HEK293 (cell line): ENCODE measurements at regions not wholly inside any gene's neighbourhood (a gene's known extent, or its start where the extent isn't known, plus 50 kb on each side); places are given as distances from the start of the nearest gene placed in this dataset.
"Not testable (repeated sequence)": the region's sequence is repeated elsewhere in the genome, so short reads cannot be mapped to it uniquely, and the experiment has no call there.

ENCODE experiments used
- CTCF ChIA-PET: fragments of 350-600 bp; formaldehyde crosslinking; extraction: SDS; loops from one replicate; lab custom pipeline; 2021; ENCODE audit warnings: antibody characterized with exemption; lab: Yijun Ruan, JAX
- POLR2A ChIA-PET: fragments of 300-600 bp; formaldehyde crosslinking; extraction: SDS; loops from one replicate; lab custom pipeline; 2020; ENCODE audit warnings: antibody characterized with exemption, inconsistent platforms; lab: Yijun Ruan, JAX
- H3K27ac ChIP-seq: fragments of 200-500 bp; sonication (Bioruptor generic); 2 replicates; pipeline ENCODE4 v1.5.1; 2014; ENCODE audit warnings: low read depth, low read length, control low read depth, inconsistent platforms; ENCODE audit errors: extremely low read depth
- H3K36me3 ChIP-seq, 2 experiments: fragments of 200-500 bp in 1 of 2; sonication (Bioruptor generic) in 1 of 2; 1 replicate in 1 of 2; 2 replicates in 1 of 2; pipeline ENCODE4 v1.5.1; 2014 to 2017; ENCODE audit warnings: inconsistent platforms in 2 of 2, low read length in 2 of 2; ENCODE audit not compliant: control insufficient read depth in 2 of 2, insufficient read depth in 1 of 2
- H3K4me1 ChIP-seq: fragments of 200-500 bp; sonication (Bioruptor generic); 2 replicates; pipeline ENCODE4 v1.5.1; 2014; ENCODE audit warnings: mild to moderate bottlenecking, low read length, inconsistent platforms; ENCODE audit not compliant: control insufficient read depth, insufficient read depth
- H3K4me3 ChIP-seq: 2 replicates; pipeline ENCODE4 v1.5.1; 2011; ENCODE audit warnings: low read depth, mild to moderate bottlenecking, control low read depth, low read length, moderate library complexity
- H3K9me3 ChIP-seq: fragments of 200-500 bp; sonication (Bioruptor generic); 2 replicates; pipeline ENCODE4 v1.5.1; 2014; ENCODE audit warnings: low read depth, low read length, inconsistent platforms; ENCODE audit not compliant: control insufficient read depth, insufficient read depth
- KLF17 ChIP-seq: fragments of 450-650 bp; formaldehyde crosslinking; IDR thresholded peaks from 2 replicates; pipeline ENCODE4 v1.5.1; 2016; ENCODE audit warnings: missing biosample characterization, missing genetic modification characterization
- ZIC2 ChIP-seq: fragments of 450-650 bp; formaldehyde crosslinking; IDR thresholded peaks from 2 replicates; pipeline ENCODE4 v1.5.1; 2016; ENCODE audit warnings: missing biosample characterization, missing genetic modification characterization
- ZNF449 ChIP-seq: fragments of 450-650 bp; formaldehyde crosslinking; IDR thresholded peaks from 2 replicates; pipeline ENCODE4 v1.5.1; 2017; ENCODE audit warnings: missing biosample characterization, mild to moderate bottlenecking, missing genetic modification characterization, moderate library complexity
- ZNF692 ChIP-seq: fragments of 450-650 bp; formaldehyde crosslinking; IDR thresholded peaks from 2 replicates; pipeline ENCODE4 v1.5.1; 2016; ENCODE audit warnings: missing biosample characterization, missing genetic modification characterization

- TF ChIP-seq ZNF692 (0 out of 2 replicates have a peak, but pooled peaks have one; percentile 19), ZIC2 (tag by site-specific recombination) (peak; percentile 76)
- H3K4me1 ChIP-seq, H3K4me3 ChIP-seq, H3K27ac ChIP-seq, POLR2A ChIA-PET, H3K36me3 ChIP-seq, H3K9me3 ChIP-seq: not testable (repeated sequence)
- CTCF ChIA-PET, result interaction anchor here (0.5 to 0.7 kb wide), 2 partner anchors 20 to 28 kb away, joined by 3 to 5 read pairs; no protein-coding TSS in a partner anchor
Observed at GRCh38 chr12:131624369-131624739, 86.5 kb upstream of the SFSWAP start.

- H3K9me3 ChIP-seq, H3K36me3 ChIP-seq, H3K4me1 ChIP-seq, H3K27ac ChIP-seq, POLR2A ChIA-PET, H3K4me3 ChIP-seq: not testable (repeated sequence)
- TF ChIP-seq ZIC2 (tag by site-specific recombination) (0 out of 2 replicates have a peak, but pooled peaks have one; percentile 1), ZNF449 (peak; percentile 71), KLF17 (tag by site-specific recombination) (peak; percentile 53; the same call in 1 of the 2 replicates)
- CTCF ChIA-PET, result interaction anchor here (0.5 to 0.7 kb wide), 2 partner anchors 21 to 28 kb away, joined by 3 to 5 read pairs; no protein-coding TSS in a partner anchor
Observed at GRCh38 chr12:131624756-131625501, 86.0 kb upstream of the SFSWAP start.

GRCh38 chr12:131625966-131626722 lies 84.7 kb upstream of the SFSWAP start:
- CTCF ChIA-PET, POLR2A ChIA-PET, H3K9me3 ChIP-seq, H3K27ac ChIP-seq, H3K4me3 ChIP-seq, H3K4me1 ChIP-seq, H3K36me3 ChIP-seq: not testable (repeated sequence)

GRCh38 chr12:131627151-131628022 lies 83.5 kb upstream of the SFSWAP start:
- POLR2A ChIA-PET, H3K9me3 ChIP-seq, H3K36me3 ChIP-seq, CTCF ChIA-PET, H3K27ac ChIP-seq, H3K4me1 ChIP-seq, H3K4me3 ChIP-seq: not testable (repeated sequence)
